ENCODE measurements at regions not wholly inside any gene's neighbourhood (a gene's known extent, or its start where the extent isn't known, plus 50 kb on each side); places are given as distances from the start of the nearest gene placed in this dataset.
"Not testable (repeated sequence)": the region's sequence is repeated elsewhere in the genome, so short reads cannot be mapped to it uniquely, and the experiment has no call there.

DNA sequence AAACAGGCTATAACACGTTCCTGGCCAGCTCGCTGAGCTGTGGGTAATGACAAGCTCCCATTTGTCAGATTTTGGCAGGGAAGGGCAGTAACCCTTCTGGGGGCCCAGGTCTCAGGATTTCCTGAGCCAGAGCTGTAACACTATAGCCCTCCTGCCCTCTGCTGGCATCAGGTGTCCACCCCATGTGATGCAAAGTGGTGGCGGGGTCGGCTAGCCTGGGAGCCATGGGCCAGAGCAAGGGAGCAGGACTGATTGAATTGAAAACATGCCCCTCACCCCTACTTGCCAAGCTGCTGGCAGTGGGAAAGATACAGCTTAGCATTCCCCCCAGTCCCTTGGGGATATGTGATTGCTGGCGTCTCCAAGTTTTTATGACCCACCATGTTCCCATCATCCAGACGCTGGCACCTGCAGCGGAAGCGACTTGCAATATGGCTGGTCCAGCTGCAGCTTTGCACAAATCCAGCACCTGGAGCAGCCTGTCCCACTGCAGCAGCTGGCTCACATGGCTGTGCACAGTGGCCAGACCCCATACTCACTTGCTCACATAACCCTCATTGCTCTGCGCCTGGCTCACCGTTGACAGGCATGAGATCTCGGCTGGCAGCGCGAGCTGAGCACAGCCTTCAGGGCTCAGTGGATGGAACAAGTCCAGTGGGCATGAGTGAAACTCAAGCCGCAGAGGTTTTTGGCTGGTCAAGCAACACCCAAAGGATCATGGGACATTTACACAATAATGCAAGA lies 1147.8 kb downstream of the JRKL start:
- peaks cover 9 to 14% of the 10 kb centered on the region in 2 donors for H3K9me3 Mint-ChIP-seq
- H3K27ac Mint-ChIP-seq: no peak overlapping the region
- no peak for ATAC-seq
- H3K36me3 Mint-ChIP-seq: peaks cover 0 to 5% of the 10 kb centered on the region in 2 donors
- DNase-seq (ENCODE audit: low spot score in 2 of 2): no peak

DNA sequence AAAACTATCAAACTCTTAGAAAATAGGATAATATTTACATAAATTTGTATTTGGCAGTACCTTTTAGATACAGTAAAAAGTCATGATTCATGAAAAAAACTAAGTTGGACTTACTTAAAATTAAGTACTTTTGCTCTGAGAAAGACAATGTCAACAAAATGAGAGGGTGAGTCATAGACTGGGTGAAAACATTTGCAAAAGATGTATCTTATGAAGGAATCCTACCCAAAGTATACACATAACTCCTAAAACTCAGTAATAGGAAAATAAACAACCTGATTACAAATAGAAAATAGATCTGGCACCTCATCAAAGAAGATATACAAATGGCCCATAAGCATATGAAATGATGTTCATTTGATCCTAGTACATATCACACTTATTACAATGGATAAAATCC lies 1154.6 kb downstream of the JRKL start:
- peaks cover 0 to 5% of the 10 kb centered on the region in 2 donors for H3K36me3 Mint-ChIP-seq
- peaks cover 11 to 14% of the 10 kb centered on the region in 2 donors for H3K9me3 Mint-ChIP-seq
- DNase-seq (ENCODE audit: low spot score in 2 of 2): no peak
- H3K27ac Mint-ChIP-seq: no peak overlapping the region
- ATAC-seq: no peak

DNA sequence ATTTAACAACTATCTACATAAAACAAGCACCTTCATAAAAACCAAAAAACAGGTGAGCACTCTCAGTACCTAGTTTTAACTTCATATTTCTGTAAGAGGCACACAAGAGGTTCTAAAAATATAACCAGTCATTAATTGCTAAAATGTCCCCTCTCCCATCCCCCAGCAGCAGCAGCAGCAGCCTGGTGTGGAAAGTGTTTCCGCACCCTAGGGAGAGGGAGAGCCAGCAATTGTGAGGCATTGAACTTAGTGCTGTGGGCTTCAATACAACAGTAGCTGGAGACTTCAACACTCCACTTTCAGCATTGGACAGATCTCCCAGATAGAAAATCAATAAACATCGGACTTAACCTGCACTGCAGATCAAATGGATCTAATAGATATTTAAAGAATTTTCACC lies 1158.5 kb downstream of the JRKL start:
- no peak overlapping the region for H3K27ac Mint-ChIP-seq

DNA sequence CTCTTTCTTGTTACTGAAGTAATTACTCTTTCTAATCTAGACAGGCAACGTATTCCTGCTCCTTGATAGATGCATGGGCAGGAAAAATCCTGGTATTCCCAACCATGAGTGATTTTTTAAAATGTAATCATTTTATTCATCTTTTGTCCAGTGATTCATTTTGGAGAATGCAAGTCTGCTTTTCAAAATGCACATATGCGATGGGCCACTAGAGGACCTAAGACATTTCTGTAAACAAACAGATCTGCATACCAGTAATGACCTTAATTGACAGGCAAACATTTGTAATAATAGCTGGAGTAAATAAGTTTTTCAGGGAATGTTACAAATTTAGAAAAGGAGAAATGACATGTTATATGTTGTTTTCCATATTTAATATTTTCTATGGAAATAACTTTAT lies 1167.6 kb downstream of the JRKL start:
- Mint-ChIP-seq H3K36me3 (no peaks in the 10 kb centered on the region), H3K27ac (no peak overlapping the region), H3K9me3 (peaks cover 4 to 10% of the 10 kb centered on the region in 2 donors)
- ATAC-seq (no peak), DNase-seq (ENCODE audit: low spot score in 2 of 2) (no peak)

More for the DNA sequence above, 1158.5 kb downstream of the JRKL start:
- Mint-ChIP-seq H3K9me3 (peaks cover 0 to 6% of the 10 kb centered on the region in 2 donors), H3K36me3 (no peaks in the 10 kb centered on the region)
- no peak for ATAC-seq
- DNase-seq (ENCODE audit: low spot score in 2 of 2): no peak

DNA sequence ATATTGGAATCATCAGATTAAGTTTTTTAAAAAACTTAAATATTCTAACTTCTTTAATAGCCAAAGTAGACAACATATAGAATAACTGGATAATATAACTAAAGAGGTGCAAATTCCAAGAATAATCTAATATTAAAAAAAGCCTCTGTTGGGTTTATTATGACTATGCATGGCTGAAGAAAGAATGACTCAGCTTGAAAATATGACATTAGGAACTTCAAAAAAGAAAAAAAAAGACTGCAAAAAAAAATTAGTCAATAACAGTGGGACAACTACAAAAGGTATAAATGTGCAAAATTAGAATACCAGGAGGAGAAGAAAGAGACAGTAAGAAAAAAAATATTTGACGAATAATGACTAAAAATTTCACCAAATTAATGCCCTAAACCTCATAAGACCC lies 1178.0 kb downstream of the JRKL start:
- no peak for DNase-seq (ENCODE audit: low spot score in 2 of 2)
- H3K36me3 Mint-ChIP-seq: no peaks in the 10 kb centered on the region

DNA sequence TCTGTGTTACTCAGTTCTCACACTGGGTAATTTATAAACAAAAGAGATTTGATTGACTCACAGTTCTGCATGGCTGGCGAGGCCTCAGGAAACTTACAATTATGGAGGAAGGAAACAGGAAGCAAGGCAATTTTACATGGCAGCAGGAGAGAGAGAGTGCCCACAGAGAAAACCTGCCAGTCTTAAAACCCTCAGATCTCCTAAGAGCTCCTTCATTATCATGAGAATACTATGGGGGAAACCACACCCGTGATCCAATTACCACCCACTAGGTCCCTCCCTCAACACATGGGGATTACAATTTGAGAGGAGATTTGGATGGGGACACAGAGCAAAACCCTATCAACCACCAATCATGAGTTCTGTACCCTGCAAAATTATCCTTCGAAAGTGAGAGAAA lies 1180.8 kb downstream of the JRKL start:
- Mint-ChIP-seq H3K36me3 (no peaks in the 10 kb centered on the region), H3K27ac (no peak overlapping the region), H3K9me3 (peaks cover 25 to 27% of the 10 kb centered on the region in 2 donors)
- no peak for ATAC-seq
- DNase-seq (ENCODE audit: low spot score in 2 of 2): no peak

More for the DNA sequence above, 1178.0 kb downstream of the JRKL start:
- ATAC-seq: no peak
- Mint-ChIP-seq H3K27ac (no peak overlapping the region), H3K9me3 (peaks cover 22 to 27% of the 10 kb centered on the region in 2 donors)

DNA sequence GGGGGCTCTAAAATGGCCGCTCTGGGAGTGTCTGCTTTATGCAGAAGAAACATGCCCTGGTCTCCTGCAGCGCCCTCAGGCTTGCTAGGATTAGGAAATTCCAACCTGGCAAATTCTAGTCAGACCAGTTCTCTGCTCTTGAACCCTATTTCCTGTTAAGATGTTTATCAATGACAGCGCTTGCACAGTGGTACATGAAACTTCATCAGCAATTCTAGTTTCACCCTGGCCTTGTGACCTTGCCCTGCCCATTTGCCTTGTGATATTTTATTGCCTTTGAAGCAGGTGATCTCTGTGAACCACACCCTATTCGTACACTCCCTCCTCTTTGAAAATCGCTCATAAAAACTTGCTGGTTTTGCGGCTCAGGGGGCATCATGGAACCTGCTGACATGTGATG lies 1184.0 kb downstream of the JRKL start:
- DNase-seq (ENCODE audit: low spot score in 2 of 2); ATAC-seq; H3K36me3 Mint-ChIP-seq; H3K27ac Mint-ChIP-seq: not testable (repeated sequence)
- peaks cover 17 to 22% of the 10 kb centered on the region in 2 donors for H3K9me3 Mint-ChIP-seq

DNA sequence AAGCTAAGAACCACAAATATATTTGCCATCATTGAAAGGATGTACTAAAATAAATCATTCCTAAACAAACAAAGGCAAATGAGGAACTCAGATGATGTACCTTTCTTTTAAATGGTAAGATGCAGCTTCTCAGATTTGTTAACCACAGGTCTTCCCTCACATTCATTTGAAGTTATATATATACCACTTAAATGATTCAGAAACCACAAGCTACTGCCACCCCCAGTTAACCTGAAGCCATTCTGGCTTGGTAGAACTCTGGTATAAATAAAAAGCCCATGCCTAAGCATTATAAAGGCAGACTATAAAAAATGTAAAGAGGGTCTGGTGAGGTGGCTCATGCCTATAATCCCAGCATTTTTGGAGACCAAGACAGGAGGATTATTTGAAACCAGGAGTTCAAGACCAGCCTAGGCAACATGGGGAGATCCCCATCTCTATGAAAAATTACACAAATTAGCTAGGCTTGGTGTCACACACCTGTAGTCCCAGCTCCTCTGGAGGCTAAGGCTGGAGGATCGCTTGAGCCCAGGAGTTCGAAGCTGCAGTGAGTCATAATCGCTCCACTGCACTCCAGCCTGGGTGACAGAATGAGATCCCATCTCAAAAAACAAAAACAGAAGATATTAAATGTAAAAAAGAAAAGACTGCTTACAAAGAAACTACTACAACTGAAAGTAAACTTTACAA lies 1185.3 kb downstream of the JRKL start:
- ATAC-seq (no peak), DNase-seq (ENCODE audit: low spot score in 2 of 2) (no peak)
- H3K36me3 Mint-ChIP-seq: no peaks in the 10 kb centered on the region
- H3K27ac Mint-ChIP-seq: no peak overlapping the region
- H3K9me3 Mint-ChIP-seq: peaks cover 12 to 16% of the 10 kb centered on the region in 2 donors

DNA sequence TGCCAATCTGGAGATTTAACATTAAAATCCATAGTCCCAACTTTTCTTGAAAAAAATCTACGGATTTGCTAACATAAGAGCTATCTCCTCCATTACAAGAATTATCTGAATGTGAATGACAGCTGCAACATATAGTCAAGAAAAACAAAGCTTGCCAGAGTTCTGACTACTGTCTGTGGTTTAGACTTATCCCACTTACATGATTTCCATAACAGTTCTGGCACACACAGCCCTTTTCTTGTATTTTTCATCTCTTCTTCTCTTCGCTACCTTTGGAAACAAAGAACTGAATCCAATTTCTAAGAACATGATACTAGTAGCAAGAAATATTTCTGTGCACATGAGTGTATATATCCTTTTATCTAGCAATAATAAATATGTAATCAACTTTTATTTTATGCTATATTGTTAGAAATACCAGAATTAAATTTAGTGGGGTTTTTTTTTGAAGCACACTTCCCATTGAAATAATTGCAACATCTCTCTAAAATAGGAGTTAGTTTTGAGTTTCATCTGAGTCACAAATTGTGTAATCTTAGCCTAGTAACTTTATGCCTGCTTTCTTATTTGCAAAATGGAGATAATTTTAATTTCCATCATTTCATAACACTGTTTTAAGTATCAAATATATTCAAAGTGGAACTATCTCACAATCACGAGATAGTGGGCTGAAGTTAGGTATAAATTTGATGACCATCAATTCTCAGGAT lies 1217.6 kb downstream of the JRKL start:
- no peaks in the 10 kb centered on the region for H3K36me3 Mint-ChIP-seq
- H3K9me3 Mint-ChIP-seq: peaks cover 6 to 19% of the 10 kb centered on the region in 2 donors

DNA sequence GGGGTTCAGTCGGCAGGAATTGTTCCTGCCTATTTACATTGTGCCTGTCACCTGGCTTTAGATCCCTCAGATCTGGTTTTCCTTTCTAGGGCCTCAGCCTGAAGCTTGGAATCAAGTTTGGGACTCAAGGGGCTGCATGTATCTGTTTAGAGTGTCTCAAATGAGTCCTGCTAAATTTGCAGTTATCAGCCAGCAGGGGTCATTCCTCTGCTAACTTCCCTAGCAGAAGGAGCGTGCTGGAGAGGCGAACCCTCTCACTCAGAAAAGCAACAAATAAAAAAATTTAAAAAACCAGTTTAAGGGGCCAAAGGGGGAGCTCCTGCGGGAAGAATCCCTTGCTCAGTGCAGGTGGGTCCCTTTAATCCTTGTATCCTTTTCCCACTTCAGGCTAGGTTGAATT lies 1220.2 kb downstream of the JRKL start:
- Mint-ChIP-seq H3K9me3 (peaks cover 8 to 14% of the 10 kb centered on the region in 2 donors), H3K36me3 (no peaks in the 10 kb centered on the region), H3K27ac (no peak overlapping the region)
- no peak for DNase-seq (ENCODE audit: low spot score in 2 of 2)
- no peak for ATAC-seq

More for the DNA sequence above, 1217.6 kb downstream of the JRKL start:
- no peak for DNase-seq (ENCODE audit: low spot score in 2 of 2)
- H3K27ac Mint-ChIP-seq: no peak overlapping the region
- no peak for ATAC-seq

DNA sequence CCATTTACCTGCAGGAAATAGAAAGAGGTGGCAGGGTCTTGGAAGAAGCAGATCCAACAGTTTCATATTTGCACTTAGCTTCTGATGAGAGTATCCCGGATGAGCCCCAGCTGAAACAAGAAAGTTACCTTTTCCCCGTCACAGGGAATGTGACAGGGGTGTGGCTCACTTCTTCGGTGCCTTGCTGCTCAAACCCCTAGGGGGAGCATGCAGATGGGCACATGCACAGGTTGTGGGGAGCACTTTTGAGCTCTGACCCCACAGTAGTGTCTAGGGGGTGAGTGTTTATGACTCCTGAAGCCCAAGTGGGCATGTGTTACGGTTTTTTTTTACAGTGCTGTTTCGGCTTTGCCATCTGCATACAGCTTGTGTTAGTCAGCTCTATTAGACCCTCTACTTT lies 1221.0 kb downstream of the JRKL start:
- H3K36me3 Mint-ChIP-seq: no peaks in the 10 kb centered on the region

DNA sequence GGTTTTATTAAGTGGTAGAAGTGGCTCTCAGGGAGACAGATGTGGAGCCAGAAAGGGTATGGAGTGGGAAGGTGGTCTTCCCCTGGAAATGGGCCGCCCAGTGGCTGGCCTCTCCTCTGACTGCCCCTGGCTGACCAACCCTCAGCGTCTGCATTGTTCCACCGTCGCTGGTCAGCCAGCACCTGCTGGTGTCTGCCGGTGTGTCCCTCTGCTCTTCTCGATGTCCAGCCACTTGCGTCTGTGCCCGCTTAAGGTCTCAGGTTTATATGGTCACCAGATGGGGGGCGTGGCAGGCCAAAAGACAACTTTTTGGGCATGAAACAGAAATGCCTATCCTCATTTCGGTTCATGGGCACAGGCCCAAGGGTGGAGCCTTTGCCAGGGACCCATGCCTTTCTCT lies 1221.5 kb downstream of the JRKL start:
- peaks cover 13 to 14% of the 10 kb centered on the region in 2 donors for H3K9me3 Mint-ChIP-seq
- DNase-seq (ENCODE audit: low spot score in 2 of 2) (no peak), ATAC-seq (no peak)
- no peak overlapping the region for H3K27ac Mint-ChIP-seq
- no peaks in the 10 kb centered on the region for H3K36me3 Mint-ChIP-seq

More for the DNA sequence above, 1221.0 kb downstream of the JRKL start:
- Mint-ChIP-seq H3K27ac (no peak overlapping the region), H3K9me3 (peaks cover 13 to 14% of the 10 kb centered on the region in 2 donors)
- DNase-seq (ENCODE audit: low spot score in 2 of 2) (no peak), ATAC-seq (no peak)

DNA sequence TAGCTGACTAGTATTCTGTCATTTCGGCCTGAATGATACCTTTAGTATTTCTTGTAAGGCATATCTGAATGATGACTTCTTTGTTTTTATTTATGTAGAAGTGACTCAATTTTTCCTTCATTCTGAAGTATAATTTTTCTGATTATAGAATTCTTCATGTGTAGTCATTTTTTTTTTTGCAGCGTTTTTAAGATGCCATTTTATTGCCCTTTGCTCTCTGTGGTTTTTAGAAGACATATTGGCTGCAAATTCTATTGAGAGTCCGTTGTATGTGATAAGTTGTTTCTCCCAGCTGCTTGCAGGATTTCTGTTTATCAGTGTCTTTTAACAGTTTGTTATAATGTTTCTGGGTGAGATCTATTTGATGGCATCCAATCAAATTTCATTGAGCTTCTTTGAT lies 1224.8 kb downstream of the JRKL start:
- Mint-ChIP-seq H3K27ac (no peak overlapping the region), H3K36me3 (peaks cover 5% of the 10 kb centered on the region in 2 donors), H3K9me3 (peaks cover 17 to 18% of the 10 kb centered on the region in 2 donors)
- DNase-seq (ENCODE audit: low spot score in 2 of 2): no peak
- ATAC-seq: no peak

DNA sequence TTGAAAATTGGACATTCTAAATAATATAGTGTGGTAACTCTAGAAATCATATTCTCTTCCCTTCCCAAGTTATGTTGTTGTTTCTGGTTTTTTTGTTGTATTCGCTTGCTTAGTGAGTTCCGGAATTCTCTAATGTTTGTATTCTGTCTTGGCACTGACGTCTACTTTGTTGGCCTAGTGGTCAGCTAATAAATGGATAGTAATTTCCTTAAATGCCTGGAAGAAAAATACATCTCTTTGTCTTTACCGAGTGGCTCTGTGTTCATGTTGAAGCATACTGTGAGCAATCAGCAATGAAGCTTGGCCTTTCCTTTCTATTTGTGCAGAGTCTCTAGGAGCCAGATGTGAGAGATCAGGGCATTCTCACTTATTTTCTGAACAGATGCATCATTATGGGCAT lies 1225.7 kb downstream of the JRKL start:
- DNase-seq (ENCODE audit: low spot score in 2 of 2) (no peak), ATAC-seq (no peak)
- no peak overlapping the region for H3K27ac Mint-ChIP-seq
- peaks cover 10 to 17% of the 10 kb centered on the region in 2 donors for H3K9me3 Mint-ChIP-seq
- peaks cover 5% of the 10 kb centered on the region in 2 donors for H3K36me3 Mint-ChIP-seq

DNA sequence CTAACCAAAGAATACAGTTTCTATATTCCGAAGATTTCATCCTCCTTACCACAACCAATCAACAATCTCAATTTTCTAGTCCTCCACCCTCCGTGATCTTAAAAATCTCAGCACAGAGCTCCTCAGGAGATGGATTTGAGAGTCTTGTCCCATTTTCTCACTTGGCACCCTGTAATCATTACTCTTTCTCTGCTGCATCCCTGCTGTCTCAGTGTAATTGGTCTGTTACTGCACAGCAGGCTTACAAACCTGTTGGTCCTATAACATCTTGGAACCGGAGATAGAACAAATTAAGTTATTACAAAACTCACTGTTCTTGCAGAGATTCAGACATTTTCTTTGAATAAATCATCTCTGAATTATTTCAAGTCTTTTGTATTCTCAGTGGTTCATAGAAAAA lies 1227.2 kb downstream of the JRKL start:
- DNase-seq (ENCODE audit: low spot score in 2 of 2) (no peak), ATAC-seq (no peak)
- peaks cover 12 to 17% of the 10 kb centered on the region in 2 donors for H3K9me3 Mint-ChIP-seq
- peaks cover 5% of the 10 kb centered on the region in 2 donors for H3K36me3 Mint-ChIP-seq
- H3K27ac Mint-ChIP-seq: no peak overlapping the region

DNA sequence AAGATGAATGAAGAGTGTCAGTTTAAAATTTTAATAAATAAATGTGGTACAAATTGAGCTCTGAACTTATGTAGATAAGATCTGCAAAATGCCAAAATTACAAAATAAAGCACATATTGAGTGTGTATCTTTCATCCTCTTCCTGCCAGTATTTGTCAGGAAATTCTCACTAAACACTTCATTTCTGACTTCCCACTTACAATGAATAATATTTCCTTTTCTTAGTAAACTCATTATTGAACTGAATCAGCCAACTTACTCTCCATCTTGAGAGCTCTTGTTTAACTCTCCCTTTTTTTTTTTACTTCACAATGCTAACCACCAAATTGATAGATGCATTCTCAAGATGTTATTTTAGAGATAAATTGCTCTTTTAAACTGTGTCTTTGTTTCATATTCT lies 1230.2 kb downstream of the JRKL start:
- no peak for ATAC-seq
- H3K27ac Mint-ChIP-seq: no peak overlapping the region

DNA sequence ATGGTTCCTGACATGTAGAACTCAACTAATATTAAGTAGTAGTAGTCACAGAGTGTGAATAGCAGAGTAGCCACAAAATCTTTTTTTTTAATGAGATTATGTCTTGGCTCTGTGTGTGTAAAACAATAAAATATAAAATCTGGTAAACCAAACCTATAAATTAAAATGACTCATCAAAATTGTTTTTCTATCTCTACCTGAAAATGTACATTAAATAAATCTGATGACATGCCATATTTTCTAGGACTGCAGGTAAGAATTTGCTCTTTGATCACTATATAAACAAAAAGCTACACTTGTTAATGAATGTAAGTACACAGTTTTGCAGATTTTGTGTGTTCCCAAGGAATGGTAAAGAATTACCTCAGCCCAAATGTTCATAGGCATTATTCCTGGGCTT lies 1231.5 kb downstream of the JRKL start:
- no peak for ATAC-seq
- Mint-ChIP-seq H3K9me3 (peaks cover 8 to 12% of the 10 kb centered on the region in 2 donors), H3K27ac (no peak overlapping the region), H3K36me3 (peaks cover 5% of the 10 kb centered on the region in 2 donors)
- DNase-seq (ENCODE audit: low spot score in 2 of 2): no peak

More for the DNA sequence above, 1230.2 kb downstream of the JRKL start:
- Mint-ChIP-seq H3K9me3 (peaks cover 12 to 14% of the 10 kb centered on the region in 2 donors), H3K36me3 (peaks cover 5% of the 10 kb centered on the region in 2 donors)
- DNase-seq (ENCODE audit: low spot score in 2 of 2): no peak
